GM12878 (cell line): ENCODE measurements at regions not wholly inside any gene's neighbourhood (a gene's known extent, or its start where the extent isn't known, plus 50 kb on each side); places are given as distances from the start of the nearest gene placed in this dataset.

ENCODE experiments used
- ASH2L ChIP-seq: fragments of 300-600, 200-600 bp; sonication (generic); IDR thresholded peaks from 2 replicates; pipeline ENCODE4 v1.6.1; 2017; ENCODE audit warnings: low read depth, mild to moderate bottlenecking, borderline replicate concordance
- ATF2 ChIP-seq: IDR thresholded peaks from 2 replicates; pipeline ENCODE4 v1.6.1; 2012; ENCODE audit warnings: low read length, inconsistent platforms
- CBX5 ChIP-seq: sonication (generic); IDR thresholded peaks from 2 replicates; pipeline ENCODE4 v1.6.1; 2016; ENCODE audit warnings: low read depth, moderate library complexity, mild to moderate bottlenecking, inconsistent platforms
- CTCF ChIP-seq, 3 experiments: IDR thresholded peaks in 2 of 3; conservative IDR thresholded peaks in 1 of 3; 2 replicates each; pipeline ENCODE4 v1.5.1; 2011; ENCODE audit warnings: low read depth in 3 of 3, low read length in 3 of 3, mild to moderate bottlenecking in 3 of 3, control low read depth in 2 of 3, moderate library complexity in 2 of 3, inconsistent platforms in 1 of 3, mixed read lengths in 1 of 3; ENCODE audit not compliant: control insufficient read depth in 2 of 3, insufficient read depth in 1 of 3; ENCODE audit errors: extremely low read depth in 1 of 3
- RBBP5 ChIP-seq: fragments of 200-600 bp; sonication (generic); conservative IDR thresholded peaks from 2 replicates; pipeline ENCODE4 v1.6.1; 2016
- RUNX3 ChIP-seq: IDR thresholded peaks from 2 replicates; pipeline ENCODE4 v1.6.1; 2012; ENCODE audit warnings: low read length, inconsistent platforms
- SMC3 ChIP-seq: IDR thresholded peaks from 2 replicates; pipeline ENCODE4 v1.6.1; 2011; ENCODE audit warnings: low read length, improper control_type of control experiment, borderline replicate concordance
- SP1 ChIP-seq: IDR thresholded peaks from one replicate; pipeline ENCODE4 v1.6.1; 2011; ENCODE audit warnings: low read depth, low read length
- TCF7 ChIP-seq: IDR thresholded peaks from 2 replicates; pipeline ENCODE4 v1.6.1; 2014; ENCODE audit warnings: antibody characterized with exemption, borderline replicate concordance
- ZBTB33 ChIP-seq: fragments of 450-650 bp; IDR thresholded peaks from 2 replicates; pipeline ENCODE4 v1.6.1; 2017; ENCODE audit warnings: mild to moderate bottlenecking

- TF ChIP-seq RUNX3 (no peak), SP1 (no peak), CBX5 (no peak), ATF2 (no peak), ASH2L (no peak), CTCF (IDR thresholded peaks at IDR 0.05 in 2 of 3, conservative IDR thresholded peaks at IDR 0.05 in 1 of 3; ENCODE audit: control insufficient read depth in 2 of 3, extremely low read depth in 1 of 3, insufficient read depth in 1 of 3, low read depth in 3 of 3, low read length in 3 of 3) (no peak), TCF7 (no peak), RBBP5 (no peak), SMC3 (no peak), ZBTB33 (no peak)
These were observed 54.8 kb upstream of the MIR17HG start for GRCh38 chr13:91292630-91293221.
